MCF 10A (cell line): ENCODE measurements at regions not wholly inside any gene's neighbourhood (a gene's known extent, or its start where the extent isn't known, plus 50 kb on each side); places are given as distances from the start of the nearest gene placed in this dataset.

ENCODE experiments used
- BruUV-seq: library from RNA; stranded (reverse); fragments of 400-500 nt; replicated peaks from 2 replicates; lab custom pipeline; 2021; lab: Mats Ljungman, UMichigan
- CTCF ChIA-PET: fragments of 300-600 bp; sonication (Branson Sonifier 250); formaldehyde crosslinking; extraction: SDS; loops from one replicate; lab custom pipeline; 2021; ENCODE audit warnings: antibody characterized with exemption, inconsistent platforms; lab: Yijun Ruan, JAX
- POLR2A ChIA-PET: fragments of 300-600, 350-650 bp; sonication (Branson Sonifier 250); formaldehyde crosslinking; extraction: SDS; loops from one replicate; lab custom pipeline; 2020; ENCODE audit warnings: antibody characterized with exemption, inconsistent platforms; lab: Yijun Ruan, JAX
- DNase-seq: peaks from one replicate; pipeline ENCODE4 v3.0.0-alpha.2; 2018; ENCODE audit not compliant: unreplicated experiment
- H3K27ac Mint-ChIP-seq: one replicate; pipeline ENCODE4 v1.8.0; 2022; ENCODE audit warnings: mild to moderate bottlenecking, low read depth, mixed read lengths; ENCODE audit not compliant: unreplicated experiment
- H3K27me3 Mint-ChIP-seq: one replicate; pipeline ENCODE4 v1.8.0; 2022; ENCODE audit warnings: mixed read lengths; ENCODE audit not compliant: insufficient read depth, unreplicated experiment
- H3K36me3 Mint-ChIP-seq: one replicate; pipeline ENCODE4 v1.8.0; 2022; ENCODE audit warnings: mild to moderate bottlenecking, moderate library complexity, mixed read lengths; ENCODE audit not compliant: insufficient read depth, unreplicated experiment
- H3K4me1 Mint-ChIP-seq: one replicate; pipeline ENCODE4 v1.8.0; 2022; ENCODE audit warnings: mixed read lengths; ENCODE audit not compliant: insufficient read depth, unreplicated experiment
- H3K4me3 Mint-ChIP-seq: one replicate; pipeline ENCODE4 v1.8.0; 2022; ENCODE audit warnings: mild to moderate bottlenecking, moderate library complexity, mixed read lengths; ENCODE audit not compliant: unreplicated experiment
- H3K9me3 Mint-ChIP-seq: one replicate; pipeline ENCODE4 v1.8.0; 2022; ENCODE audit warnings: mixed read lengths; ENCODE audit not compliant: unreplicated experiment
- intact Hi-C: fragments of 100-400 bp; cut with micrococcal nuclease; formaldehyde crosslinking; loops from 2 replicates; pipeline ENCODE4 v1.14.1; 2022
- TF ChIP-seq, protein P1 (sequence below): fragments of 200-600 bp; IDR thresholded peaks from one replicate; pipeline ENCODE4 v1.8.0; 2022; ENCODE audit warnings: antibody characterized with exemption, mild to moderate bottlenecking; ENCODE audit not compliant: unreplicated experiment

DNA sequence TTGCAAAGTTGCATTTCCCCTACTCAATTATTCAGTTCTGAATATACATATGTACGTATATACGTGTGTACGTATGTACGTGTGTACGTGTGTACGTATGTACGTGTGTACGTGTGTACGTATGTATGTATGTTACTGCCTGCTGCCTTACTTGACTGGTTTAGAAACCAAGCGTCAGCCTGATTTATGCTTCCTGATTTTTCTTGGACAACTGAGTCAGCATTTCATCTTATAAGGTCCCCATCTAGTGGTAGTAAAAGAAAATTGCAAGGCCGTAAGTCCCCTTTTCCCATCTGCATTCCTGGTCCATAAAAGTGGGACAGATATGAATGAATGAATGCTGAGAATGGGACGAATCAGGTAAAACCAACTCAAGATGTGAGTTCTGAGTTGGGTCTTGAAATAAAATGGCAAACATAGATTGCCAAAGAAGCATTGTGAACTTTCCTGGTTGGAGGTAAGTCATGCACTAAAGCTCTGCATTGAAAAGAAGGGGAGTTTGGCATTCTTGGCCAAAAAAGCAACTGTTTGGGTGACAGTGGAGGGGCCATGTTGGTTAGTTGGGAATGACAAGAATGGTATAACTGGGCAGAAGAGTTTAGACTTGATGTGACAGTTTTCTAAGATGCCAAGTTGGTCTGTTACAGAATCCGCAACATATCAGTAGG, 76.4 kb upstream of the DNAH14 start:
- H3K27ac Mint-ChIP-seq = no peak overlapping the region
- no peaks in the 10 kb centered on the region for H3K9me3 Mint-ChIP-seq
- peak; percentile 81 for DNase-seq
- BruUV-seq = no TSS peak
- CTCF ChIA-PET = interaction anchor here (0.5 to 20.0 kb wide), 64 partner anchors 9 to 515 kb away, joined by 3 to 624 read pairs (median 8); partner anchors contain the start of gene DNAH14
- intact Hi-C loops = loop anchor here (1.0 to 2.0 kb wide), 5 partner anchors 69 to 738 kb away; partner anchors contain the start of gene FBXO28
- POLR2A ChIA-PET = interaction anchor here (0.6 to 0.7 kb wide), 4 partner anchors 24 to 340 kb away, joined by 3 read pairs; no protein-coding TSS in a partner anchor
- TF ChIP-seq, protein P1, sequence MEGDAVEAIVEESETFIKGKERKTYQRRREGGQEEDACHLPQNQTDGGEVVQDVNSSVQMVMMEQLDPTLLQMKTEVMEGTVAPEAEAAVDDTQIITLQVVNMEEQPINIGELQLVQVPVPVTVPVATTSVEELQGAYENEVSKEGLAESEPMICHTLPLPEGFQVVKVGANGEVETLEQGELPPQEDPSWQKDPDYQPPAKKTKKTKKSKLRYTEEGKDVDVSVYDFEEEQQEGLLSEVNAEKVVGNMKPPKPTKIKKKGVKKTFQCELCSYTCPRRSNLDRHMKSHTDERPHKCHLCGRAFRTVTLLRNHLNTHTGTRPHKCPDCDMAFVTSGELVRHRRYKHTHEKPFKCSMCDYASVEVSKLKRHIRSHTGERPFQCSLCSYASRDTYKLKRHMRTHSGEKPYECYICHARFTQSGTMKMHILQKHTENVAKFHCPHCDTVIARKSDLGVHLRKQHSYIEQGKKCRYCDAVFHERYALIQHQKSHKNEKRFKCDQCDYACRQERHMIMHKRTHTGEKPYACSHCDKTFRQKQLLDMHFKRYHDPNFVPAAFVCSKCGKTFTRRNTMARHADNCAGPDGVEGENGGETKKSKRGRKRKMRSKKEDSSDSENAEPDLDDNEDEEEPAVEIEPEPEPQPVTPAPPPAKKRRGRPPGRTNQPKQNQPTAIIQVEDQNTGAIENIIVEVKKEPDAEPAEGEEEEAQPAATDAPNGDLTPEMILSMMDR = peak; percentile 97
- H3K4me1 Mint-ChIP-seq = peaks cover 6% of the 10 kb centered on the region
- no peaks in the 10 kb centered on the region for H3K36me3 Mint-ChIP-seq
- peaks cover 11% of the 10 kb centered on the region for H3K27me3 Mint-ChIP-seq
- H3K4me3 Mint-ChIP-seq = no peak overlapping the region

DNA sequence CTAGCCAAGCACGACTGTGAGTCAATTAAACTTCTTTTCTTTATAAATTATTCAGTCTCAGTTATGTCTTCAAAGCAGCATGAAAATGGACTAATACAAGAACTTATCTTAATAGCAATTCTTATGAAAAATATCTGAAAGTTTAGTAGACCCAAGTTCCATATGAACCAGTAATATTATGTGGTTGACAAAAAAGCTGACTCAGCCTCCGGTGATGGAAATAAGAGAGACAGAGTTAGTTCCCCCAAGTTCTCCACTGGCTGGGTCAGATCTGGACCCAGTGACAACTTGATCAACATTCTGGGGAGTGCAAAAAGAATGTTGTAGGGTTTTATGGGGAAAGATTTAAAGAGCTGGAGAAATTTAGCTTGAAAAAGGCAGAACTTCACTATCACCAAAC, 72.5 kb upstream of the DNAH14 start:
- Mint-ChIP-seq H3K9me3 (no peaks in the 10 kb centered on the region), H3K27ac (no peak overlapping the region), H3K36me3 (no peaks in the 10 kb centered on the region), H3K4me3 (no peak overlapping the region), H3K27me3 (peaks cover 31% of the 10 kb centered on the region), H3K4me1 (peaks cover 6% of the 10 kb centered on the region)
- TF ChIP-seq, protein P1 = no peak
- CTCF ChIA-PET = interaction anchor here (0.9 to 20.0 kb wide), 8 partner anchors 21 to 343 kb away, joined by 3 to 624 read pairs (median 6); no protein-coding TSS in a partner anchor
- intact Hi-C loops = no loop called here
- POLR2A ChIA-PET = interaction anchor here (1.1 to 1.3 kb wide), 2 partner anchors 16 to 73 kb away, joined by 3 read pairs; no protein-coding TSS in a partner anchor
- BruUV-seq = no TSS peak
- no peak for DNase-seq

DNA sequence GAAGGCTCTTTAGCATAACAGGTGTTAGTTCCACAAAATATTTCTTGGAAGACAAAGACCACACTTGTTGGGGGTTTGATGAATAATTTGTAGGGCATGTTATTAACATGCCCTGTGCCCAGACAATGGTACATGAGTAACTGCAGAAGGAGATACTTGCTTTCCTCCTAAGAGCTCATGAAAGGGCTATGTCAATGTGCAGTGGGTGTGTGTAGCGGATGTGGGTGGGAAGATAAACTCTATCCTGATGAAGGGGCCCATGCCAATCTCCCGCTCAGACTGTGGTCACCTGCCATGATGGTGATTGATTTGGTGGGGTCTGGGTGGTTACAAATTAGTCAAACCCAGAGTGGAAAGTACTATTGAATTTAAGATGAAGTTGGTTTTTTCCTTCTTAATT, 69.8 kb upstream of the DNAH14 start:
- no peak overlapping the region for H3K27ac Mint-ChIP-seq
- no TSS peak for BruUV-seq
- no peaks in the 10 kb centered on the region for H3K4me1 Mint-ChIP-seq
- H3K36me3 Mint-ChIP-seq = no peaks in the 10 kb centered on the region
- ChIA-PET CTCF (interaction anchor here (0.6 to 20.0 kb wide), 5 partner anchors 7 to 345 kb away, joined by 4 to 624 read pairs (median 88); no protein-coding TSS in a partner anchor), POLR2A (no interaction called here)
- TF ChIP-seq, protein P1 = no peak
- H3K4me3 Mint-ChIP-seq = no peak overlapping the region
- DNase-seq = no peak
- intact Hi-C loops = no loop called here
- H3K27me3 Mint-ChIP-seq = peaks cover 22% of the 10 kb centered on the region
- no peaks in the 10 kb centered on the region for H3K9me3 Mint-ChIP-seq

DNA sequence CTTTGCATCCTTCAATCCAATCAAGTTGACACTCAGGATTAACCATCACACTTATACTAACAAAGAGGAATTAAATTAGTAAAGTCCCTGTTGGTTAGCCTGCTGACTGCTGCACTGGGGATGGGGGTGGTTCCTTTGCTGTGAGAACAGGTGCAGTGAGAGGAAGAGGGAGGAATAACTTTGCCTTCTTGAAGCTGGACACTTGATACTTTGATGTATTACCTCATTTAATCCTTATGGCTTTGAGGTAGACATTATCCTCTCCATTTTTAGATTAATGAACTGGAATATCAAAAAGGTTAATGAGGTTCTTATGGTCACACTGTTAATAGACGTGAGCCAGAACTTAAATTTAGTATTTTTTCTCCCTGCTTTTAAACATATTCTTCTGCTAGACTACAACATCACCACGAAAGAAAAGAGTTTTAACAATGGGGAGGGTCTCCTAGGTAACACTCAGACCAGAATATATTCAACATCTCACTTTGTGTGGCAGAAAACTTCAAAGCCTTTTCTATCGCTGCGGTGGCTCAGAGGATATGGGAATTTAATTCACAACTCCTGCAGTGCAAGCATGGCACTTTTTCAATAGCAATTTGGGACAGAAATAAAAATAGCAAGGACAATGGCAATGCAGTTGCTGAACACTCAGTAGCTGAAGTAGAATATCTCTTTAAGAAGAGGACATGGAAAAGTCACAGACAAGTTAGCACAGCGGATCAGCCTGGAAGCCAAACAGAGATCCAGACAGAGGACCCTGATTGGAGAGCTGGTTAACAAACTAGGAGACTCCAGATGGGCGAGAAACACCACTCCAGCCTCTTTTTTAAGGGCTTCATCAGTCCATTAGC, 68.8 kb upstream of the DNAH14 start:
- BruUV-seq = no TSS peak
- DNase-seq = no peak
- TF ChIP-seq, protein P1 = no peak
- Mint-ChIP-seq H3K27me3 (peaks cover 22% of the 10 kb centered on the region), H3K4me1 (no peaks in the 10 kb centered on the region), H3K36me3 (no peaks in the 10 kb centered on the region), H3K4me3 (no peak overlapping the region), H3K9me3 (no peaks in the 10 kb centered on the region), H3K27ac (no peak overlapping the region)
- POLR2A ChIA-PET = no interaction called here
- intact Hi-C loops = no loop called here
- CTCF ChIA-PET = interaction anchor here (0.5 to 20.0 kb wide), 11 partner anchors 8 to 1304 kb away, joined by 3 to 624 read pairs (median 5); no protein-coding TSS in a partner anchor
